ENCODE measurements at regions not wholly inside any gene's neighbourhood (a gene's known extent, or its start where the extent isn't known, plus 50 kb on each side); places are given as distances from the start of the nearest gene placed in this dataset.

DNA sequence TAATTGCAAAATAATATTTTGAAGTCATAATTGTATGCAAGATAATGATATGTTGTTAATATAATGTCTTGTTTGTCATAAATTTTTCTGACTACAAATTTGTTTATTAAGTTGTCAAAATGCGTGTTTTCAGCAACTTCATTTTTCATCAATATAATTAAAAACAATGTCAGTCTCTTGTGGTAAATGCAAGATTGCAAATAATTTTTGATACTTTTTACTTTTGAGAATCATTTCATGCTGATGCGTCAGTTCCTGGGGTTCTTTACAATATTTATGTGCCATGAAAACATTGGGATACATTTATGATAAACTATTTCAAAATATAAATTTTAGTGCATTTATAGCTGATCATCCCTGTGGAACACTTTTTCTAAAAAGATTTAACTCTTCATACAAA is 1504.8 kb downstream of the BRD1 start:
- TF ChIP-seq, protein P1, sequence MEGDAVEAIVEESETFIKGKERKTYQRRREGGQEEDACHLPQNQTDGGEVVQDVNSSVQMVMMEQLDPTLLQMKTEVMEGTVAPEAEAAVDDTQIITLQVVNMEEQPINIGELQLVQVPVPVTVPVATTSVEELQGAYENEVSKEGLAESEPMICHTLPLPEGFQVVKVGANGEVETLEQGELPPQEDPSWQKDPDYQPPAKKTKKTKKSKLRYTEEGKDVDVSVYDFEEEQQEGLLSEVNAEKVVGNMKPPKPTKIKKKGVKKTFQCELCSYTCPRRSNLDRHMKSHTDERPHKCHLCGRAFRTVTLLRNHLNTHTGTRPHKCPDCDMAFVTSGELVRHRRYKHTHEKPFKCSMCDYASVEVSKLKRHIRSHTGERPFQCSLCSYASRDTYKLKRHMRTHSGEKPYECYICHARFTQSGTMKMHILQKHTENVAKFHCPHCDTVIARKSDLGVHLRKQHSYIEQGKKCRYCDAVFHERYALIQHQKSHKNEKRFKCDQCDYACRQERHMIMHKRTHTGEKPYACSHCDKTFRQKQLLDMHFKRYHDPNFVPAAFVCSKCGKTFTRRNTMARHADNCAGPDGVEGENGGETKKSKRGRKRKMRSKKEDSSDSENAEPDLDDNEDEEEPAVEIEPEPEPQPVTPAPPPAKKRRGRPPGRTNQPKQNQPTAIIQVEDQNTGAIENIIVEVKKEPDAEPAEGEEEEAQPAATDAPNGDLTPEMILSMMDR (IDR thresholded peaks at IDR 0.05): no peak
- no peak for TF ChIP-seq EP300 (IDR thresholded peaks at IDR 0.05)
- TF ChIP-seq POLR2A (IDR thresholded peaks at IDR 0.05): no peak
